Left kidney (tissue), 1 donor: ENCODE measurements at regions not wholly inside any gene's neighbourhood (a gene's known extent, or its start where the extent isn't known, plus 50 kb on each side); places are given as distances from the start of the nearest gene placed in this dataset.
"Not testable (repeated sequence)": the region's sequence is repeated elsewhere in the genome, so short reads cannot be mapped to it uniquely, and the experiment has no call there.

Experiments used
- DNase-seq: peaks from one replicate; pipeline ENCODE4 v3.0.0-alpha.2; 2013

GRCh38 chr9:101977614-101978210 is 239.3 kb upstream of the GRIN3A start:
- peak; percentile 13 for DNase-seq

GRCh38 chr9:101970609-101971008 is 232.2 kb upstream of the GRIN3A start:
- no peak for DNase-seq

- no peak for DNase-seq
These were observed 229.9 kb upstream of the GRIN3A start for GRCh38 chr9:101968392-101968791.

GRCh38 chr9:101966691-101967090 is 228.2 kb upstream of the GRIN3A start:
- DNase-seq: no peak

- no peak for DNase-seq
These were observed 219.3 kb upstream of the GRIN3A start for GRCh38 chr9:101957705-101958104.

- DNase-seq: no peak
These were observed 213.2 kb upstream of the GRIN3A start for GRCh38 chr9:101951598-101951997.

GRCh38 chr9:101931756-101932155 is 193.3 kb upstream of the GRIN3A start:
- DNase-seq: no peak

- no peak for DNase-seq
These were observed 192.3 kb upstream of the GRIN3A start for GRCh38 chr9:101930783-101931182.

GRCh38 chr9:101925498-101925897 is 187.1 kb upstream of the GRIN3A start:
- no peak for DNase-seq

- DNase-seq: no peak
These were observed 185.0 kb upstream of the GRIN3A start for GRCh38 chr9:101923451-101923850.

- not testable (repeated sequence) for DNase-seq
These were observed 178.5 kb upstream of the GRIN3A start for GRCh38 chr9:101916948-101917347.

- no peak for DNase-seq
These were observed 177.0 kb upstream of the GRIN3A start for GRCh38 chr9:101915482-101915881.

GRCh38 chr9:101912698-101913097 is 174.3 kb upstream of the GRIN3A start:
- DNase-seq: no peak

- no peak for DNase-seq
These were observed 169.0 kb upstream of the GRIN3A start for GRCh38 chr9:101907466-101907865.

GRCh38 chr9:101904845-101905244 is 166.4 kb upstream of the GRIN3A start:
- no peak for DNase-seq

GRCh38 chr9:101902051-101902450 is 163.6 kb upstream of the GRIN3A start:
- DNase-seq: no peak

GRCh38 chr9:101897196-101897595 is 158.7 kb upstream of the GRIN3A start:
- DNase-seq: no peak

GRCh38 chr9:101893661-101894646 is 155.5 kb upstream of the GRIN3A start:
- peak; percentile 0 for DNase-seq

GRCh38 chr9:101881508-101881907 is 143.1 kb upstream of the GRIN3A start:
- DNase-seq: no peak

- no peak for DNase-seq
These were observed 142.4 kb upstream of the GRIN3A start for GRCh38 chr9:101880846-101881245.

- no peak for DNase-seq
These were observed 140.3 kb upstream of the GRIN3A start for GRCh38 chr9:101878734-101879133.

- no peak for DNase-seq
These were observed 139.0 kb upstream of the GRIN3A start for GRCh38 chr9:101877439-101877838.

- no peak for DNase-seq
These were observed 123.0 kb upstream of the GRIN3A start for GRCh38 chr9:101861472-101861871.

- DNase-seq: no peak
These were observed 122.5 kb upstream of the GRIN3A start for GRCh38 chr9:101860920-101861319.
